Testis (tissue), 2 donors: ENCODE measurements at regions not wholly inside any gene's neighbourhood (a gene's known extent, or its start where the extent isn't known, plus 50 kb on each side); places are given as distances from the start of the nearest gene placed in this dataset.

Experiments used
- CTCF ChIP-seq, 3 experiments: fragments of 450-650 bp in 2 of 3; fragments of 200-600 bp in 1 of 3; sonication (generic) in 1 of 3; IDR thresholded peaks; one replicate each; pipeline ENCODE4 v1.5.1; 2016 to 2019; ENCODE audit warnings: antibody characterized with exemption in 3 of 3, mild to moderate bottlenecking in 2 of 3, moderate library complexity in 1 of 3
- POLR2A ChIP-seq: fragments of 450-650 bp; IDR thresholded peaks from one replicate; pipeline ENCODE4 v1.6.1; 2017; ENCODE audit warnings: antibody characterized with exemption, mild to moderate bottlenecking, moderate library complexity

DNA sequence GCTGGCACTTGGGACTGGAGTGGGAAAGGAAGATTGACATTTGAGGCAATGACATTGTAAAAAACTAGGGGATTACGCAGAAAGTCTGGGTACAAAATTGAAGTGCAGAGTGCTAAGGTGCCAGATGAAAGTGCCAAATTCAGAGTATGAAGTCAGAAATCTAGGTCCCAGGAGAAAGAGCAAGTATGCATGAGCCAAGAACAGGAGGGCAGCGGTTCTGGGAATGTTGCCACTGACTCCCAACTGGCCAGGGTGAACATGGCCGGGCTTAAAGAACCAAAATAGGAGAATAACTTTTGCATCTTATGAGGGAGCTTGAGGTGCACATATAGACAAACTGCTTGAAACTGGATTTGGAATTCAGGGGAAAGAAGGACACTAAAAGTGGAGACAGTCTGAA is 495.8 kb upstream of the KLF12 start:
- TF ChIP-seq CTCF (IDR thresholded peaks at IDR 0.05) = no peak
- TF ChIP-seq POLR2A = no peak
